ENCODE measurements at regions not wholly inside any gene's neighbourhood (a gene's known extent, or its start where the extent isn't known, plus 50 kb on each side); places are given as distances from the start of the nearest gene placed in this dataset.
A peak's percentile ranks its signal among the peaks of the same experiment; 100 is the strongest.
"Not testable (repeated sequence)": the region's sequence is repeated elsewhere in the genome, so short reads cannot be mapped to it uniquely, and the experiment has no call there.

DNA sequence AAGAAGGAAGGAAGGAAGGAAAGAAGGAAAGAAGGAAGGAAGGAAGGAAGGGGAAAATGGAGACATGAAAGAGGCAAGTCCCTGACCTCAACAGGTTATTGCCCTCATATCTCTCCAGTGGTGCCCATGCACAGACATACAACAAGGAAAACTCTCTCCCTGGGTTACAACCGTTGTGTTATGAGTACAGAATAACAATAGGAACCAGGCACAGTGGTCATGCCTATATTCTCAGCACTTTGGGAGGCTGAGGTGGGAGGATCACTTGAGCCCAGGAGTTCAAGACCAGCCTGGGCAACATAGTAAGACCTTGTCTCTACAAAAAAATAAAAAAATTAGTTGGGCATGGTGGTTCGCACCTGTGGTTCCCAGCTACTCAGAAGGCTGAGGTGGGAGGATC lies 139.4 kb upstream of the HMGA2 start:
- no peak for DNase-seq (ENCODE audit: low spot score)

DNA sequence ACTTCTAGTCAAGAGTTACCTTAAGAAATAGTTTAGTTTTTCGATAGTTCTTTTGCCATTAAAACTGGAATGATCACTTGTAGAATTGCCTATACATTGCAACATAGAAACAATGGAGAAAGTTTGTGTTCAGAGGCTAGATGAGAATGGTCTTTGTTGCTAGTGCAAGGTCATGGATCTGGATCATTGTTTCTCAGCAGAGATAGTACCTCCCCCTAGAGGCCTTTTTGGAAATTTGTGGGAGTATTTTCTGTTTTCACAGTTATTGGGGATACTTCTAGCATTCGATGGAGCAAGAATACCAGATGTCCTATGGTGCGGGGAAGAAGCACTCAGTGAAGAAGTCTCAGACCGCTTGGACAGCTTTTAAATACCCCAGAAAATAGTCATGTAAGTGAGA lies 138.8 kb upstream of the HMGA2 start:
- DNase-seq (ENCODE audit: low spot score) = peak; percentile 56

DNA sequence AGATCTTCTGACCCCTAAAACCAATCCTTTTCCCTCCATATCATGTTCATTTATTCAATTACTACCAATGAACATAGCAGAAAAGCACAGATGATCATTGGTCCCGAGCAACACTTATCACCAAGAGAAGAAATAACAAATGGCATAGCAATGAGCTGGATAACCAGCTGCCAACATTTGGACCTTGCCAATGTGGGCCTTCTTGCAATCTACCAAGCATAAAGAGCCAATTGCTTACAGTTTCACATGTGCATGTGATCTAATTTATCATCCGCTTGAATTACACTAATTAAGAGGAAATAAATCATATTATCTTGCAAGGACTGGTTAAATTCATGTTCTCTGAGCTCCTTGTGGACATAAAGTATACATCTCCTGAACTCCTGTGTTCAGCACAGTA lies 134.8 kb upstream of the HMGA2 start:
- no peak for DNase-seq (ENCODE audit: low spot score)

DNA sequence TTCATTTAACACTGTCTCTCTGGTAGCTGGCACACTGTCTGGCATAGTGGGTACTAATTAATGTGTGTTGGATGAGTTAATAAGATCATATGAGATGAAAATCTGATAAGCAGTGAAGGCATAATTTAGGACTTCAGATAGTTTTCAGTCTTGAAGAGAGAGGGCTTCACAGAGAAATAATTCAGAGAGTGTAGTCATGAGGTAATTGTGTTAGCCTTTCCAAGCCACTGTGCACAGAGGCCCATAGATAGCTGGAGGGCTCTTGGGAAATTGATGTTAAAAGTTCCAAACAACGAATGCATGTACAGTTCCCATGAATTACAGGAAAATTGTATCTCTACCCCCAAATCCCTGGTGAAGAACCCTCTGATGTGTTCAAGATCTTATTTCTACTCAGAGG lies 133.8 kb upstream of the HMGA2 start:
- no peak for DNase-seq (ENCODE audit: low spot score)

DNA sequence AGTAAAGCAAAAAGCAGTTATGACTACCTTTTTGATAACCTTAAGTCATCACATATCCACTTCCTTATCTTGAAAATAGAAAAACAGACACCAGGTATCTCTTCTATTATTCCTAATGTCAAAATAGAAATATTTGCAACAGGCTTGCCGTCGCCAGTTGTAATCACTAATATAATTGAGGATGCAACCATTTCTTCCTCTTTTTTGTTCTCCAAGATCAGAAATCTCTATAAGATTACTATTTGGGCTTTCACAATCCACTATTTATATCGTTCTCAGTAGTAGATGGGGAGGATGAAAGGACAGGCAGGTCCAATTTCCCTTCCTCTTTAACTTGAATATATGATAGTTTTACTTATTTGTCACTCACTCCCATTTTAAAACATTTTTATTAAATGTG lies 130.2 kb upstream of the HMGA2 start:
- no peak for DNase-seq (ENCODE audit: low spot score)

DNA sequence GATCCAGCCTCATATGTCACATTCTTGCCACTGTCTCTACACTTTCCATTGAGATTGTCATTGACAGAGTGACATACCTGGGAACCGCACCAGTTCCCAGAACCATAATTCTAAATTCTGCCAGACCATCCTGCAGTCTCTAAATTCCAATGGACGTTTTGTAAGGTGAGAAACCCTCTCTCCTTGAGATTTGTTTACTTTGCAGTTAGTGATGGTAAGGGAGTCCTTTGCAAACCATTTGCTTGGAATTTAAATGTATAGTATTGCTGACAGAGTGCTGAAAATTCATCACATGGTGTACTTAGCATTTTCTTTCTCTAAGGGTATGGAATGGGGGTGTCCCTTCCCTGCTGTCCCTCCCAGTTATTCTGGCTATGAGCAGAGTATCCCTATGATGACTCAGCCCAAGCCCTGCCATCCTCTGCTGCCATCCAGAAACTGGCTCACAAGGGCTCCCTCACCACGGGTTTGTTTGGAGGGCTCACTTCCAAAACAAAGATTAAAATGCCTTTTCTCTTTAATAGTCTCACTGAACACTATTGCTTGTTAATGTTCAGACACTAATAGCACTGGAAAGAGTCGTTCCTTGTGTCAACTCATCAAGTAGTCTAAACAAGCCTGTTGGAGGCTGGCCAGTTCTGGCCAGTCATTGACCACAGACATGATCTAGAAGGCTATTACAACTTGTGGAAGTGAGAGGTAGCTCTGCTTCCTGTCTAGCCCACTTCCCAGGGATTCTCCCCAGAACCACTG lies 129.0 kb upstream of the HMGA2 start:
- peak; percentile 73 for DNase-seq (ENCODE audit: low spot score)

DNA sequence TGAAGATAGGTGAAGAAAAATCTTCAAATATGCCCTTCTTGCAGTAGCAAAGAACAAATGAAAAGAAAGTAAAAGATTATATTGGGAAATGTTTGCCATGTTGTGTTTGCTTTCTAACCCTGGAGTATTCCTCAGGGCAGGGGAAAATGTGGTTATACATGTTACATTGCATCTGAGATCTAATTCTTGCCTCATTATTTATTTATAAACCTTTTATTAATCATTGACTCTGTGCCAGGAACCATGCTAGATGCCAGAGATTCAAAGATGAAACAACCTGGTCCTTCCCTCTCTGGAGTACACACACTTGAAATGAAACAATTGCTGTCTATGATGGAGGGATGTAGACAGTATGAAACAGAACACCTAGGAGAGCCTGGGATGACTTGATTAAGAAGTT lies 128.1 kb upstream of the HMGA2 start:
- no peak for DNase-seq (ENCODE audit: low spot score)

DNA sequence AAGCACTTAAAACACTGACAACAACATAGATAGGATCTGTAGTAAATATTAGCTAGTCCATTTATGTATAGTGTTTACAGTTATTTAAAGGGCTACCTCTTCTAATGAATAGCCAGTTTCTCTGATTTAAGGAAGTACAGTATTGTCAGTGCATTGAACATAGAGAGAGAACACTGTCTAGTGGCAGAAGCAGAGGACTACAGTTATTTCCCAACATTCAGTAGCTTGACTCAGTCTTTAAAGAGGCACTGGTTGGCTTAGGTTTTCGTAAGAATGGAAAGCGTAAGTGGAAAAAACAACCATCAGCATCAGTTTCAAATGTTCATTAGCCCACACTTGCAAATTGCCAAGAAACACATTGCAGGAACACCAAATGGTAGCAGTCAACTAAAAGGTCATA lies 125.0 kb upstream of the HMGA2 start:
- peak; percentile 72 for DNase-seq (ENCODE audit: low spot score)

DNA sequence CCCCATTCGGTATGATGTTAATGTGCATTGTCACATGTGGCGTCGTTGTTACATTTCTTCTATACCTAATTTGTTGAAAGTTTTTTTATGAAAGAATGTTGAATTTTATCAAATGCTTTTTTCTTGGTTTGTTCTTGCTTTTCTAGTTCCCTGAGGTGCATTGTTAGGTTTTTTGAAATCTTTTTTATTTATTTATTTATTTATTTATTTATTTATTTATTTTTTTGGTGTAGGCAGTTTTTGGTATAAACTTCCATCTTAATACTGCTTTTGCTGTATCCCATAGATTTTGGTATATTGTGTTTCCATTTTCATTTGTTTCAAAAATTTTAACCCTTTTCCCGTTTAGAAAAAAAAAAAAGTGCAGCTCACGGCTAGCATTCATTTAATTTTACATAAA lies 121.1 kb upstream of the HMGA2 start:
- DNase-seq (ENCODE audit: low spot score) = no peak

DNA sequence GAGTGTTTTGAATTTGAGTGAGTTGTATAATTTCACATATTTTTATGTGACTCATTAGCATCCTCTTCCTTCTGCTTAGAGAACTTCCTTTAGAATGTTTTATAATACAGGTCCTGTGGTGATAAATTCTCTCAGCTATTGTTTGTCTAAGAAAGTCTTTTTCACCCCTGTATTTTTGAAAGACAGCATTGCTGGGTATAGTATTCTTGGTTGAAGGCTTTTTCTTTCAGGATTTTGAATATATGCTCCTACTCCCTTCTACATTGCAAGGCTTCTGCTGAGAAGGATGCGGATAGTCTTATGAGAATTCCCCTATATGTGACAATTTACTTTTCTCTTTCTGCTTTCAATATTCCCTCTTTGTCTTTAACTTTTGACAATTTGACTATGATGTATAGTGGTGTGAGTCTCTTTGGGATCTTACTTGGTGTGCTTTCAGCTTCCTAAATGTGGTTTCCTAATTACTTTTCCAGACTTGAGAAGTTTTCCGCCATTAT lies 118.9 kb upstream of the HMGA2 start:
- no peak for DNase-seq (ENCODE audit: low spot score)

DNA sequence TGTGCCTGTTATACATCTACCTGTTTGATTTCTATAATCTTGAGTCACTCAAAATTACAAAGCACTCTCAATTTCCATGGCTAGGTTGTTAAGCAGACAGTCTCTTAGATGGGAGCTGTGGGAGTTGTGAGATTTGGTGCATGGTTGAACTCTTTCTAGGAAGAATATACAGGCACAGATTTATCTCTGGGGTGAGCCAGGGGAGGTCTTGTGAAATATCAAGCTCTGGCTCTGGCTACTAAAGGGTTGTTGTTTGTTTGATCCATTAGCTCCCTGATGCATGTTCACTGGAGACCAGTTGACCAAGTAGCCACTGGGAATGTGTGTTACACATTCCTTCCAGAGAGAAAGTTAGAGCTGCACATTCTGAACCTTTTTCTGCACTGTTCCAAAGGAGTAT lies 117.2 kb upstream of the HMGA2 start:
- no peak for DNase-seq (ENCODE audit: low spot score)

DNA sequence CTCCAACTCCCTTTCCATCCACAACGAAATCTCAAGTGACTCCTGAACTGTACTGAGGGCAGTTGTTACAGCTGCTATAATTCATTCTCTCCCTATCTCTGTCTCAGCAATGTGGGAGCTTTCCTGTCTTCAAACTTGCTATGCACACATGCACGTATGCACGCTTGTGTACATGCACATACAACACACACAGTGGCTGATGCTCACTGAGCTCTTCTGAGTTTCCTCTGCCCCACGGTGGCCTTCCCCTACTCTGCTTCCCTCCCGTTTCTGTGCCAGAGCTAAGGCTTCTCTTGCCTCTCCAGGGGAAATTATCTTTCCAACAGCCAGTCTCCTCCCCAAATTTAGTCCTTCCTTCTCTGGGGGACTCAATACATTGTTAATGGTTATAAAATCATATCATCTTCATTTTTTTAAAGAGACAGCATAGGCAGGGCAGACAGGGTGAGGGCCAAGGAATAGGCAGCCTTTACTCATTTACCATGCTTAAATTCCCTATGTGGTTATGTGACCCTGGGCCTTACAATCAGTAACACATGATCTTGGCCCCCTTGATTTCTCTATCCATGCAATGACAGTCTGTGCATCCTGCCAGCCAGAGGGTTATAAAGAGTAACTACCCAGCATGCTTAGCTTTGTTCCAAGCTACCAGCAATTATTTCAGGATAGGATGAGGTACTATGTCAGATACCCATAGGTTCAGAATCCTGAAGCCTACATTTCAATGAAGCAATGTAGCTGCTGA lies 111.9 kb upstream of the HMGA2 start:
- DNase-seq (ENCODE audit: low spot score) = no peak

DNA sequence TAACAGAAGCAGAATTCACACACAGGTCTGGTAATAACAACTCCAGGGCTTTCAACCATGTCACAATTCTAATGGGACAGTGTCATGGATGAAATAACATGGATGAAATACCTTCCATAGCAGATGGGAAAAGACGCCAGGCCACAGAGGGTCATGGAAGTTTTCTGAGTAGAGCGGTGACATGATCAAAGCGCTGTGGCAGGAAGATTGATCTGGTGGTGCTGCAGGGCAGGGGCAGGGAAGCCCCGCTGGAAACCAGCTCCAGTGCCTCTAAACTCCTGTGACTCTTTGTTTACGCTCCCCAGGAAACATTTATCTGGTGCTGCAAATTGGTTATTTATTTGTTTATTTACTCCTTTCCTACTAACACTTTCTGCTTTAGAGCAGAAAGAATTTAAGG lies 108.3 kb upstream of the HMGA2 start:
- DNase-seq (ENCODE audit: low spot score) = no peak

DNA sequence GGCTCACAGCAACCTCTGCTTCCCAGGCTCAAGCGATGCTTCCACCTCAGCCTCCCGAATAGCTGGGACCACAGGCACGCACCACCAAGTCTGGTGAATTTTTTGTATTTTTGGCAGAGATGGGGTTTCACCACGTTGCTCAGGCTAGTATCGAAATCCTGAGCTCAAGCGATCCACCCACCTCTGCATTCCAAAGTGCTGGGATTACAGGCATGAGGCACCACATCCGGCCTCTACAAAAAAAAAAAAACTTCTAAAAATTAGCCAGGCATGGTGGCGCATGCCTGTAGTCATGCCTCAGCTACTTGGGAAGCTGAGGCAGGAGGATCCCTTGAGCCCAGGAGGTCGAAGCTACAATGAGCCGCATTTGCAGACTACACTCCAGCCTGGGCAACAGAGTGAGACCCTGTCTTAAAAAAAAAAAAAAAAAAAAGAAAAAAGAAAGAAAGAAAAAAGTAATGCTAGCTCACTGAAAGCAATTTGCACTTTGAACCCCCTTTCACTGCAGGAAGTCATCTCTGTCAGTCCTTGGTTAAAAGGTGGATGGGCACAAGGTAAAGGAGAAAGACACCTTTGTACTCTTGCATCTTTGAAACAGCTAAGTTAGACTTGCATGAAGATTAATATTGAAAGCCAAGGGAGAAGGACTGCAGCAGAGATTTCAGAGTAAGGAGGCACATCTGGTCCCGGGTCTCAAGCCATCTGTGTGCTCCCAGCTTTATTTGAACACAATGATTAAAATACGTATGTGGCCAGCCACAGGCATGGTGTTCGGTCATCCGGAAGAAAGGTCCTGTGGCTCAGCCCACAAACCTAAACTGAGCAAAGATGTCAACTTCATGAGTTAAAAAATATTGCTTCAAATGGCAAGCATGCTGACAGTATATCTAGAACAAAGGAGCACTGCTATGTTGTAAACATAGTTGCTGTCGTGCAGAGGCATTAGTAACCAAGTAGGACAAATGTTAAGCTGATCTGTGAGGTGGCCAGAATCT lies 103.8 kb upstream of the HMGA2 start:
- DNase-seq (ENCODE audit: low spot score) = peak; percentile 51

DNA sequence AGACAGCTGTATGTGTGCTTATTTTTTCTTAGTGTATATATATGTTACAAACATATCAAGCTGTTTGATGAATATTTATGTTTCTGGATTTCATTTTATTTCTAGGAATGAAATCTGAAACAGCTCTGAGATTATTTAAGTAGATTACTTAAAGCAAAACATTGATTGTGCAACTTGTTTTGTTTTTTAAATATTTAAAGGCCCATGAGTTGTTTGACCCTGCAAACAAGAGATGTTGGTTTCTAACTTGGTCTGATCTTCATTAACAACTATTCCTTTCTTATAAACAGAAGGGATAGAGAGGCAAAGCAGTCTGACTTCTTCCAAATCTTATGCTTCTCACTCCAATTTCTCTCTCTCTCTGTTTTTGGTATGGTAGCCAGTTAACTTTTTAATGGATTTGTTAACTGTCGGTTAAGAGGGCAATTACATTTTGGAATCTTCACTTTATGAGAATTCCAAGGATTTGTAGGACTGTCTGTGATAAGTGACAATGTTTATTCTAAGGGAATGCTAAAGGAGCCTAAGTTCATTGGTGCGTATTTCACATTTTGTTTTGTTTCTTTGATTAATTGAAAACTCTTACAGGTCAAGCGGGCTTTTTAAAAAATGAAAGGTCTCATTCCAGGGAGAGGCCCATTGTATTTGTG lies 102.6 kb upstream of the HMGA2 start:
- no peak for DNase-seq (ENCODE audit: low spot score)

DNA sequence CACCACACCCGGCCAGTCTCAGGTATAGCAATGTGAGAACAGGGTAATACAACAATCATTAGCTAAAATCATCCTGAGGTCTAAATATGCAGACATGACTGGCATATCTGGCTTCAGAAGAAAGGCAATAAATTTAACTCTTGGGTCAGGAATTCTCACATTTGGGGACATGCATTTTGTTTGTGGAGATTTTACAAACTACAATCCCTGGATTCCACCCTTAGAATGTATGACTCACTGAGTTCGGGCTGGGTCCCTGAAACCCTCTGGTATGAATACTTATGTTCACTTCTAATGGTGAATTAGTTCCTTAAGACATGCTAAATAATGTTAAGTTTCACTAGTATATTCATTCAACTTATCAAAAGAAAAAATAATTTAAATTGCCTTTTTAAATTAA lies 98.9 kb upstream of the HMGA2 start:
- peak; percentile 43 for DNase-seq (ENCODE audit: low spot score)

DNA sequence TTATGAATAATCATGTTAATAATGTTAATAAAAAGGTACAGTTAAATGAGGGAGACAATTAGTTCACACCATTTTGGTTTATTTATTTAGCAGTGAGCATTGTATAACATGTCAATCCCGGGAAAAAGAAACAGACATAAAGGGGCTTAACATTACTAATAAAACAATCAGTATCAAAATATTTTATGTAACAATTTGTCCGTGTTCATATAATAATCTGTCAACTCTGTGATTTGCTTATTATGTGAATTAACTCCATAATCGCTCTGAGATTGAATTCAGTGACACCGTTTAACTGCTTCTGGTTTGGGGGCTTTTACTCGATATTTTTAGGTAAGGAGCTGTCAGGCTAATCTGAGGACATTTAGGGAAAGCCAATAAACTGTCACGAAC lies 95.8 kb upstream of the HMGA2 start:
- DNase-seq (ENCODE audit: low spot score) = no peak

DNA sequence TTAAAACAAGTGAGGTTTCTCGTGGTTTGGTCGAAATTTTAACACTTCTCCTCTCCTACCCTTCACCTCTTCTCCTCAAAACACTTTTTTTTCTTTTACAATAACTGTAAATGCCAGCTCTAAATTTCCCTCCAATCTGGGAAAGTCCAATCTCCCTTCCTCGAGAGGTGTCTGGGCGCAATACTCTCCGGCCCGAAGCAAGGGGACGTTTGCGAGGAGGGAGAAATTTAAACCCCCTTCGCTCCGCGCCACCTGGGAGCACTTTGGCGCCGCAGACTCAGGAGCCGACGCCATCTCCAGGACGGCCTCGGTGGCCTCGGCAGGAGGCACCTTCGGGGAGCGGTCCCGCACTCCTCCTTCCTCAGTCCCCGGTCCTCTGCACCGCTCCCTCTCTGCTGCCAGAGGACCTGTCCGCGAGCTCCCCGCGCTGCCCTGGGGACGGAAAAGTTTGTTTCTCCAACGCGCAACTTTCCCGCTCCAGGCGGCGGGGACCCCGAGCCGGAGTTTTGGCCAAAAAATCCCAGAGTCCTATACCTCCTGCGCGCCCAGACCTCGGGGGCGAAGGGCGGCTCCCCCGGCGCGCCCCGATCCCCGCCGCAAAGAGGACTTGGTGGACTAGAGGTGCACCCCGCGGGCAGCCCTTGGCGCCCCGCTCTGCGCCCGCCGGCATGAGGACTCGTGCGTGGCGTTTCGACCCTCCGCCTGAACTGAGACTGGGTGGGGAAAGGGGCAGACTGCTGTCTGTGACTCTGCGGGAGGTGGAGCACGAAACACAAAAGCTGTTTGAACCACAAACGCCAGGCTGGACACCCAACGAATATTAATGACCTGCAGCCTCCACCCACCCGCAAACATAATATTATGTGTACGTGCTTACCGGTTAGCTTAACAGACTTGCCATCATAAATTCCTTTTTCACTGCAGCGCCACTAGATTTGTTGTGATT lies 95.2 kb upstream of the HMGA2 start:
- DNase-seq (ENCODE audit: low spot score) = peak; percentile 43

DNA sequence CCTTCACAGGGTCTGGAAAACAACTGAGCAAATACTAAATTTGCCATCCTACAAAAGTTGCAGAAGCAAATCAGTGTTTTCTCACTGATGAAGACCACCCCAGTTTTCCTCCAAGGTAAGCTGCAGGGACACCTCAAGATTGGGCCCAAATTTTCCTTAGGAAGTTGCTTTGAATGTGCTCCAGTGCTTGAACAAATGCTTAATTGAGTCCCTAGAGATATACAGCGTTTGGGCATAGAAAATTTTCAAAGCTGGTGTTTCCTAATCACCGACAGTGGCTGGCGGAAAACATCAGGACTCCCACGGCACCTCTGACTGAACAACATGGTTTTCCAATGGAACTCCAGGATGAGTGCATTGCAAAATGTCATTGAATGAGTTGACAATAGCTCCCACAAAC lies 92.5 kb upstream of the HMGA2 start:
- no peak for DNase-seq (ENCODE audit: low spot score)

DNA sequence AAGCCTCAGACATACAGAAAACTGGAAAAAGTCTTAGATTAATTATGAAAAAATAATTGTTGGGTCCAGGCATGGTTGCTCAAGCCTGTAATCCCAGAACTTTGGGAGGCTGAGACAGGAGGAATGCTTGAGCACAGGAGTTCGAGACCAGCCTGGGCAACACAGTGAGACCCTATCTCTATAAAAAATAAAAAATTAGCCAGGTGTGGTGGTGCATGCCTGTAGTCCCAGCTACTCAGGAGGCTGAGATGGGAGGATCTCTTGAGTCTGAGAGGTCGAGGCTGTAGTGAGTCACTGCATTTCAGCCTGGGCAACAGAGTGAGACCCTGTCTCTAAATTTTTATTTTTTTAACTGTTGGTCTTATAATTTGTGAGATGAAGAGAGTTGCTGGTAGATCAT lies 90.6 kb upstream of the HMGA2 start:
- DNase-seq (ENCODE audit: low spot score) = not testable (repeated sequence)

DNA sequence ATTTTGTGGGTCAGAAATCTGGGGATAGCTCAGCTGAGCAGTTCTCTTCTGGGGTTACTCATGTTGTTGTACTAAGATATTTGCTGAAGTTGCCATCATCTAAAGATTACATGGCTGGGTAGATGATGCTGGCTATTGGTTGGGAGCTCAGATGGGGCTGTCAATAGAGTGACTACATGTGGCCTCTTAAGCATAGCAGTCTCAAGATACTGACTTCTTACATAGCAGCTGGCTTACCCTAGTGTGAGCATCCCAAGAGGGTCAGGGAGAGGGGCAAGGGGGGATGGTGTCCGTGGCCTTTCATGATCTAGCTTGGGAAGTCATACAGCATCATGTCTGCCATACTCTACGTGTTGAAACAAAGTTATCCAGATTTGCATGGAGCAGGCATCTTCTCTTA lies 90.1 kb upstream of the HMGA2 start:
- DNase-seq (ENCODE audit: low spot score) = no peak

Measured in GM03348 (cell line).